ENCODE measurements at regions not wholly inside any gene's neighbourhood (a gene's known extent, or its start where the extent isn't known, plus 50 kb on each side); places are given as distances from the start of the nearest gene placed in this dataset.

- Histone ChIP-seq H3K27ac (ENCODE audit: low read depth in 1 of 2, low read length in 2 of 2) (no peak overlapping the region), H3K4me1 (ENCODE audit: control insufficient read depth in 4 of 4, insufficient read depth in 4 of 4, low read length in 3 of 4) (no peaks in the 10 kb centered on the region), H3K36me3 (ENCODE audit: control insufficient read depth in 4 of 4, insufficient read depth in 3 of 4, low read depth in 1 of 4, low read length in 3 of 4) (no peaks in the 10 kb centered on the region), H3K9ac (ENCODE audit: low read depth in 1 of 2, low read length in 2 of 2) (no peak overlapping the region), H3K4me3 (ENCODE audit: low read depth in 1 of 3, low read length in 3 of 3) (no peak overlapping the region), H3K9me3 (ENCODE audit: control insufficient read depth in 4 of 4, low read length in 3 of 4) (no peaks in the 10 kb centered on the region), H3K27me3 (ENCODE audit: control insufficient read depth in 4 of 4, insufficient read depth in 4 of 4, low read length in 3 of 4) (peaks cover 0 to 4% (median 0%) of the 10 kb centered on the region in 4 donors)
- 54% methylated on average over 3 of the region's 3 CpGs for WGBS
- no peak for TF ChIP-seq RXRA (IDR thresholded peaks at IDR 0.05)
- no peak for DNase-seq (ENCODE audit: low spot score)
Observed at GRCh38 chr18:60905699-60906098, 427.5 kb upstream of the CDH20 start.

GRCh38 chr18:60910534-60910933 lies 422.7 kb upstream of the CDH20 start:
- no peak for DNase-seq (ENCODE audit: low spot score)
- no peaks in the 10 kb centered on the region for H3K9me3 ChIP-seq (ENCODE audit: control insufficient read depth in 4 of 4, low read length in 3 of 4)
- no peaks in the 10 kb centered on the region for H3K4me1 ChIP-seq (ENCODE audit: control insufficient read depth in 4 of 4, insufficient read depth in 4 of 4, low read length in 3 of 4)
- H3K9ac ChIP-seq (ENCODE audit: low read depth in 1 of 2, low read length in 2 of 2) = no peak overlapping the region
- no peaks in the 10 kb centered on the region for H3K27me3 ChIP-seq (ENCODE audit: control insufficient read depth in 4 of 4, insufficient read depth in 4 of 4, low read length in 3 of 4)
- no peak for TF ChIP-seq HNF4G (IDR thresholded peaks at IDR 0.05)
- TF ChIP-seq CTCF (IDR thresholded peaks at IDR 0.05; ENCODE audit: low read depth, low read length, missing input control) = no peak
- no peak for TF ChIP-seq ATF3 (IDR thresholded peaks at IDR 0.05)
- no peak for TF ChIP-seq SP1 (IDR thresholded peaks at IDR 0.05)
- no peak for TF ChIP-seq GABPA (IDR thresholded peaks at IDR 0.05 in 1 of 2, conservative IDR thresholded peaks at IDR 0.05 in 1 of 2)
- no peak for TF ChIP-seq FOXA1 (IDR thresholded peaks at IDR 0.05)
- no peak for TF ChIP-seq HNF4A (conservative IDR thresholded peaks at IDR 0.05)
- TF ChIP-seq TAF1 (conservative IDR thresholded peaks at IDR 0.05) = no peak
- no peak for TF ChIP-seq RAD21 (IDR thresholded peaks at IDR 0.05)
- no peak for TF ChIP-seq EGR1 (IDR thresholded peaks at IDR 0.05; ENCODE audit: low read depth in 2 of 2)
- TF ChIP-seq JUND (IDR thresholded peaks at IDR 0.05) = no peak
- no peak for TF ChIP-seq RXRA (IDR thresholded peaks at IDR 0.05)
- TF ChIP-seq YY1 (IDR thresholded peaks at IDR 0.05) = no peak
- TF ChIP-seq MAX (IDR thresholded peaks at IDR 0.05) = no peak
- TF ChIP-seq ZBTB33 (IDR thresholded peaks at IDR 0.05) = no peak
- no peak for TF ChIP-seq NR2F2 (IDR thresholded peaks at IDR 0.05)
- TF ChIP-seq FOXA2 (IDR thresholded peaks at IDR 0.05) = no peak
- TF ChIP-seq REST (IDR thresholded peaks at IDR 0.05) = no peak
- H3K4me3 ChIP-seq (ENCODE audit: low read depth in 1 of 3, low read length in 3 of 3) = no peak overlapping the region
- H3K36me3 ChIP-seq (ENCODE audit: control insufficient read depth in 4 of 4, insufficient read depth in 3 of 4, low read depth in 1 of 4, low read length in 3 of 4) = no peaks in the 10 kb centered on the region
- no peak overlapping the region for H3K27ac ChIP-seq (ENCODE audit: low read depth in 1 of 2, low read length in 2 of 2)
